GM10266 (cell line): ENCODE measurements at regions not wholly inside any gene's neighbourhood (a gene's known extent, or its start where the extent isn't known, plus 50 kb on each side); places are given as distances from the start of the nearest gene placed in this dataset.

Experiments
- DNase-seq: peaks from one replicate; pipeline ENCODE4 v3.0.0; 2012; ENCODE audit errors: extremely low spot score
- CTCF ChIP-seq: IDR thresholded peaks from 2 replicates; pipeline ENCODE4 v1.5.1; 2012; ENCODE audit warnings: mild to moderate bottlenecking, low read depth; ENCODE audit not compliant: control insufficient read depth, insufficient read depth; ENCODE audit errors: missing control alignments

GRCh38 chr20:51159303-51159702 is 136.4 kb upstream of the KCNG1 start:
- no peak for TF ChIP-seq CTCF
- DNase-seq, result no peak

- no peak for TF ChIP-seq CTCF
- DNase-seq, result no peak
Observed at GRCh38 chr20:51158226-51158625, 135.3 kb upstream of the KCNG1 start.

GRCh38 chr20:51156041-51156982 is 133.4 kb upstream of the KCNG1 start:
- no peak for DNase-seq
- no peak for TF ChIP-seq CTCF

GRCh38 chr20:51154708-51155690 is 132.1 kb upstream of the KCNG1 start:
- DNase-seq, result no peak

GRCh38 chr20:51153867-51154707 is 131.2 kb upstream of the KCNG1 start:
- no peak for TF ChIP-seq CTCF
- no peak for DNase-seq

More at GRCh38 chr20:51154708-51155690, 132.1 kb upstream of the KCNG1 start:
- no peak for TF ChIP-seq CTCF

- no peak for TF ChIP-seq CTCF
- DNase-seq, result no peak
Observed at GRCh38 chr20:51148941-51149340, 126.0 kb upstream of the KCNG1 start.
